D721Med (cell line): ENCODE measurements at regions not wholly inside any gene's neighbourhood (a gene's known extent, or its start where the extent isn't known, plus 50 kb on each side); places are given as distances from the start of the nearest gene placed in this dataset.
A peak's percentile ranks its signal among the peaks of the same experiment; 100 is the strongest.
"Not testable (repeated sequence)": the region's sequence is repeated elsewhere in the genome, so short reads cannot be mapped to it uniquely, and the experiment has no call there.

Experiments
- DNase-seq: peaks from one replicate; pipeline ENCODE4 v3.0.0; 2011; ENCODE audit warnings: low spot score; ENCODE audit not compliant: insufficient read length
- FAIRE-seq: peaks from 2 replicates; lab custom pipeline; 2011; peaks lifted over from hg19 to GRCh38; lab: Jason Lieb, UNC
- TF ChIP-seq, protein P1 (sequence below): IDR thresholded peaks from 2 replicates; pipeline ENCODE4 v1.5.1; 2012; ENCODE audit warnings: mild to moderate bottlenecking, control low read depth; ENCODE audit not compliant: insufficient read depth; ENCODE audit errors: missing control alignments

DNA sequence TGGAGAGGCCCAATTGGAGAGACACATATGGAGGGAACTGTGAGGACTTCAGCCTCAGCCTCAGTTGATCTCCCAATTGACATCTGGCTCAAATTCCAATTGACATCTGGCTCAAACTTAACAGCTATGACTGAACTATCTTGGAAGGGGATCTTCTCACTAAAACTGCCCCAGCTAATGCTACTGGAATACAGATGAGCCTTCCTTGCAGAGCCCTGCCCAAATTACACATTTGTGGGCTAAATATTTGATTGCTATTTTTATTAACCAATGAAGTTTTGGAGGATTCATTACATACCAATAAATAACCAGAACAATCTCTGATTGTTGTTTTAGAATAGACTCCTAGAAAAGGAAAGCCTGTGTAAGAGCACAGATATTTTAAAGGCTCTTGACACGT, 189.0 kb upstream of the THUMPD2 start:
- no peak for FAIRE-seq
- no peak for DNase-seq
- TF ChIP-seq, protein P1, sequence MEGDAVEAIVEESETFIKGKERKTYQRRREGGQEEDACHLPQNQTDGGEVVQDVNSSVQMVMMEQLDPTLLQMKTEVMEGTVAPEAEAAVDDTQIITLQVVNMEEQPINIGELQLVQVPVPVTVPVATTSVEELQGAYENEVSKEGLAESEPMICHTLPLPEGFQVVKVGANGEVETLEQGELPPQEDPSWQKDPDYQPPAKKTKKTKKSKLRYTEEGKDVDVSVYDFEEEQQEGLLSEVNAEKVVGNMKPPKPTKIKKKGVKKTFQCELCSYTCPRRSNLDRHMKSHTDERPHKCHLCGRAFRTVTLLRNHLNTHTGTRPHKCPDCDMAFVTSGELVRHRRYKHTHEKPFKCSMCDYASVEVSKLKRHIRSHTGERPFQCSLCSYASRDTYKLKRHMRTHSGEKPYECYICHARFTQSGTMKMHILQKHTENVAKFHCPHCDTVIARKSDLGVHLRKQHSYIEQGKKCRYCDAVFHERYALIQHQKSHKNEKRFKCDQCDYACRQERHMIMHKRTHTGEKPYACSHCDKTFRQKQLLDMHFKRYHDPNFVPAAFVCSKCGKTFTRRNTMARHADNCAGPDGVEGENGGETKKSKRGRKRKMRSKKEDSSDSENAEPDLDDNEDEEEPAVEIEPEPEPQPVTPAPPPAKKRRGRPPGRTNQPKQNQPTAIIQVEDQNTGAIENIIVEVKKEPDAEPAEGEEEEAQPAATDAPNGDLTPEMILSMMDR: no peak

- FAIRE-seq, DNase-seq: not testable (repeated sequence)
Observed at GRCh38 chr2:39960681-39961080, 181.6 kb upstream of the THUMPD2 start.

- TF ChIP-seq, protein P1: no peak
- DNase-seq: no peak
- no peak for FAIRE-seq
Observed at GRCh38 chr2:39954346-39954745, 175.3 kb upstream of the THUMPD2 start.

- DNase-seq (no peak), FAIRE-seq (no peak)
- TF ChIP-seq, protein P1: no peak
Observed at GRCh38 chr2:39949131-39949530, 170.1 kb upstream of the THUMPD2 start.

GRCh38 chr2:39948016-39948719, 169.1 kb upstream of the THUMPD2 start:
- DNase-seq: no peak
- peak; percentile 29 for FAIRE-seq
- TF ChIP-seq, protein P1: no peak

- DNase-seq (no peak), FAIRE-seq (no peak)
- TF ChIP-seq, protein P1: no peak
Observed at GRCh38 chr2:39947294-39948015, 168.4 kb upstream of the THUMPD2 start.

DNA sequence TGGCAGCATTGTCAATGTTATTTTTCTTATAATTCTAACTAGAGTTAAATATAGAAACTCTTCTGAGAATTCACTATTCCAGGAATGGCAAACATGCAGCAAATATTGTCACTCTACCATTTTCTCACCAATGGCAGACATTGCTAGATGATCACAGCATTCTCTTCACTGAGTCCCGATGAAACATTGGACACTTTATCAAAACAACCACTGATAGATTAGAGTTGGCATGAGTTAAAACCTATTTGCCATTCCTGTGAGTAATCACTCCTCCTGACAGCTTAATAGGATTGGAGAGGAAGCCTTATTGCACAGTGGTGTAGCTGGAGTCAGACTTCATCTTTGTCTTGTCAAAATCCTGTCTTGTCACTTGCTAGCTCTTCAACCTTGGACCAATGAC, 163.9 kb upstream of the THUMPD2 start:
- DNase-seq (no peak), FAIRE-seq (peak; percentile 88)

More for the DNA sequence above, 163.9 kb upstream of the THUMPD2 start:
- TF ChIP-seq, protein P1: no peak
